EL (cell line): ENCODE measurements at regions not wholly inside any gene's neighbourhood (a gene's known extent, or its start where the extent isn't known, plus 50 kb on each side); places are given as distances from the start of the nearest gene placed in this dataset.
"Not testable (repeated sequence)": the region's sequence is repeated elsewhere in the genome, so short reads cannot be mapped to it uniquely, and the experiment has no call there.

Experiments
- DNase-seq: peaks from one replicate; pipeline ENCODE4 v3.0.0-alpha.2; 2016

- DNase-seq: no peak
These were observed 407.5 kb upstream of the AUTS2 start for GRCh38 chr7:69190763-69191162.

- no peak for DNase-seq
These were observed 406.1 kb upstream of the AUTS2 start for GRCh38 chr7:69192134-69192533.

GRCh38 chr7:69193061-69193460 lies 405.2 kb upstream of the AUTS2 start:
- no peak for DNase-seq

GRCh38 chr7:69196593-69196992 lies 401.7 kb upstream of the AUTS2 start:
- no peak for DNase-seq

GRCh38 chr7:69198250-69198649 lies 400.0 kb upstream of the AUTS2 start:
- no peak for DNase-seq

- DNase-seq: no peak
These were observed 399.2 kb upstream of the AUTS2 start for GRCh38 chr7:69199041-69199440.

- no peak for DNase-seq
These were observed 398.6 kb upstream of the AUTS2 start for GRCh38 chr7:69199661-69200060.

- DNase-seq: no peak
These were observed 394.4 kb upstream of the AUTS2 start for GRCh38 chr7:69203871-69204270.

- DNase-seq: no peak
These were observed 393.3 kb upstream of the AUTS2 start for GRCh38 chr7:69204943-69205342.

GRCh38 chr7:69205581-69205980 lies 392.7 kb upstream of the AUTS2 start:
- no peak for DNase-seq

- DNase-seq: no peak
These were observed 390.0 kb upstream of the AUTS2 start for GRCh38 chr7:69208276-69208675.

GRCh38 chr7:69208848-69209247 lies 389.4 kb upstream of the AUTS2 start:
- DNase-seq: no peak

- no peak for DNase-seq
These were observed 386.9 kb upstream of the AUTS2 start for GRCh38 chr7:69211336-69211735.

- no peak for DNase-seq
These were observed 386.5 kb upstream of the AUTS2 start for GRCh38 chr7:69211739-69212138.

- no peak for DNase-seq
These were observed 384.4 kb upstream of the AUTS2 start for GRCh38 chr7:69213878-69214277.

GRCh38 chr7:69215516-69215915 lies 382.8 kb upstream of the AUTS2 start:
- not testable (repeated sequence) for DNase-seq

GRCh38 chr7:69217516-69218350 lies 380.5 kb upstream of the AUTS2 start:
- no peak for DNase-seq

- no peak for DNase-seq
These were observed 379.7 kb upstream of the AUTS2 start for GRCh38 chr7:69218576-69218975.

GRCh38 chr7:69219381-69219780 lies 378.9 kb upstream of the AUTS2 start:
- DNase-seq: no peak

- DNase-seq: no peak
These were observed 372.9 kb upstream of the AUTS2 start for GRCh38 chr7:69225259-69225943.

- DNase-seq: no peak
These were observed 370.0 kb upstream of the AUTS2 start for GRCh38 chr7:69228212-69228811.

GRCh38 chr7:69232445-69233376 lies 365.6 kb upstream of the AUTS2 start:
- DNase-seq: no peak

- no peak for DNase-seq
These were observed 360.7 kb upstream of the AUTS2 start for GRCh38 chr7:69237541-69237940.
